ENCODE measurements at regions not wholly inside any gene's neighbourhood (a gene's known extent, or its start where the extent isn't known, plus 50 kb on each side); places are given as distances from the start of the nearest gene placed in this dataset.

DNA sequence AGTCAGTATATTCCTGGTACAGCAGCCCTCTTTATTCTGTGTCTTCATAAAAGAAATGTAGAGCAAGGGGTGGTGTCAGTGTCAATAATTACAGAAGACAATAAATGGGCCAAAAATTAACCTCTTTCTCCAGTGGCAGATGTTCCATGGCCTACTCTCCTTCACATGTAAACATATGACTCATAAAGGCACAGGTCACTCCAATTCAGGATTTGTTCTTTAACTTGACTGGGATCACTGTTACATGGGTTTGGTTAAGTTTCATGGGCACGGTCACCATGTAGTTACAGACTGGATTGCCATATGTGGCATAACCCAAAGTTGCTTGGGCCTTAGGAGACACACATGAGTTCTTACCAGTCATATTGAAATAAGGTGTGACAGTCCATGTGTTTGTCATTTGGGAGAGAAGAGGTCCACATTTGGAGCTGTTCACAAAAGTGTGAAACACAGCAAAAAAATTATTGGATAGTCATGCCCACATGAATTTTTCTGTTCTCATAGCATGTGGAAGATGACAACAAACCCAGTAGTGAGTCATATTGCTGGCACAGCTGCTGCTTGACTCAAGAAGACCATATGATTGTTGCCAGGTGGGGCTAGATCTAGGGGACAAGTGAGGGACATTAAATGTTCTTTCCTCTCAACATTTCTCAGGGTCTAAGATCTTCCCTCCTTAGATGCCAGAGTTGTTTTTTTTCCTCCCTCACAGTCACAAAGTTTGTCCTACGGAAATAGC lies 68.1 kb upstream of the HTR2A start:
- no peak for DNase-seq
- peaks cover 2 to 18% of the 10 kb centered on the region in 2 donors for H3K27me3 Mint-ChIP-seq
- H3K36me3 Mint-ChIP-seq: no peaks in the 10 kb centered on the region
- H3K4me1 Mint-ChIP-seq: no peaks in the 10 kb centered on the region
- H3K4me3 ChIP-seq (ENCODE audit: low read length): no peak overlapping the region
- no peaks in the 10 kb centered on the region for H3K9me3 Mint-ChIP-seq
- POLR2A ChIA-PET: no interaction called here
- no peaks in the 10 kb centered on the region for H3K4me1 ChIP-seq (ENCODE audit: insufficient read depth, low read length)
- CTCF ChIA-PET: no interaction called here
- no peaks in the 10 kb centered on the region for H3K9me3 ChIP-seq (ENCODE audit: low read length)
- H3K27ac ChIP-seq (ENCODE audit: low read depth, low read length): no peak overlapping the region
- no peak overlapping the region for H3K27ac Mint-ChIP-seq
- no peaks in the 10 kb centered on the region for H3K36me3 ChIP-seq (ENCODE audit: insufficient read depth, low read length)
- H3K27me3 ChIP-seq (ENCODE audit: insufficient read depth, low read length, poor library complexity, severe bottlenecking): no peaks in the 10 kb centered on the region
- no peak overlapping the region for H3K4me3 Mint-ChIP-seq

- POLR2A ChIA-PET: no interaction called here
- Histone ChIP-seq H3K27ac (ENCODE audit: low read depth, low read length) (no peak overlapping the region), H3K9me3 (ENCODE audit: low read length) (no peaks in the 10 kb centered on the region), H3K27me3 (ENCODE audit: insufficient read depth, low read length, poor library complexity, severe bottlenecking) (no peaks in the 10 kb centered on the region), H3K4me3 (ENCODE audit: low read length) (no peak overlapping the region), H3K4me1 (ENCODE audit: insufficient read depth, low read length) (no peaks in the 10 kb centered on the region), H3K36me3 (ENCODE audit: insufficient read depth, low read length) (no peaks in the 10 kb centered on the region)
- CTCF ChIA-PET: no interaction called here
- DNase-seq: no peak
- no peaks in the 10 kb centered on the region for H3K36me3 Mint-ChIP-seq
- no peaks in the 10 kb centered on the region for H3K9me3 Mint-ChIP-seq
- no peaks in the 10 kb centered on the region for H3K4me1 Mint-ChIP-seq
- peaks cover 2 to 15% of the 10 kb centered on the region in 2 donors for H3K27me3 Mint-ChIP-seq
- H3K4me3 Mint-ChIP-seq: peak overlapping the region in 1 of 7 donors; percentile 79
- H3K27ac Mint-ChIP-seq: no peak overlapping the region
These were observed 67.1 kb upstream of the HTR2A start for GRCh38 chr13:46963904-46964303.

DNA sequence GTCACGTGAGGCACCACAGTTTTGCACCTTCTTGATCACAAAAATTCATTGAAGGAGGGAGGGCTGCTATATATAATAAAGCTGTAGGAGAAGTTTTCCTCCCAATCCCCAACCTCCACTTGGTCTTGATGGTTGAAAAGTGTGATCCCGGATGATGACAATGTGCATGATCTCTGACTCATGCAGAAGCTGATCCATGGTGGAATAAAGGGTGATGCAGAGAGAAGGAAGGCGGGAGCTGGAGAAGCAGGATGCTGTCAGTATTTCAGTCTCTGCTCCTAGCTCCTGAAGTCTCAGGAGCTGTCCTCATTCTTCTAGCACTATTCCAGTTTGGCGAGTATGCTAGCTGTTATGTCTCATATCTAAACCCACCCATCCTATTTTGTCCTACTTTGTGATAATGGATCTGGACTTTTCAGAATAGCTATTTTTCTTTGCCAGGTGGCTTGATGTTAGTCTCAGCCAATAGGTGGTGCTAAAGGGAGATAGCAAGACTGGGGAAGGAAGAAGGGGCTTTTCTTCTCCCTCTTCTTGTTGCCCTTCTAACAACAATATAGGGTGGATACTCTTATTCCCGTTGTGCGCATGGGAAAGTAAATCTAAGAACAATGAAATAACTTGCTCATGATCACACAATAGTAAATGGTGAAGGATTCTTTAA lies 65.6 kb upstream of the HTR2A start:
- ChIA-PET POLR2A (no interaction called here), CTCF (no interaction called here)
- Histone ChIP-seq H3K4me3 (ENCODE audit: low read length) (no peak overlapping the region), H3K9me3 (ENCODE audit: low read length) (no peaks in the 10 kb centered on the region), H3K36me3 (ENCODE audit: insufficient read depth, low read length) (no peaks in the 10 kb centered on the region), H3K27me3 (ENCODE audit: insufficient read depth, low read length, poor library complexity, severe bottlenecking) (no peaks in the 10 kb centered on the region), H3K27ac (ENCODE audit: low read depth, low read length) (no peak overlapping the region), H3K4me1 (ENCODE audit: insufficient read depth, low read length) (no peaks in the 10 kb centered on the region)
- no peaks in the 10 kb centered on the region for H3K36me3 Mint-ChIP-seq
- H3K4me1 Mint-ChIP-seq: no peaks in the 10 kb centered on the region
- DNase-seq: no peak
- peaks cover 2 to 15% of the 10 kb centered on the region in 2 donors for H3K27me3 Mint-ChIP-seq
- no peak overlapping the region for H3K4me3 Mint-ChIP-seq
- H3K27ac Mint-ChIP-seq: no peak overlapping the region
- no peaks in the 10 kb centered on the region for H3K9me3 Mint-ChIP-seq

GRCh38 chr13:46961719-46962118 lies 64.9 kb upstream of the HTR2A start:
- ChIA-PET POLR2A (no interaction called here), CTCF (no interaction called here)
- Mint-ChIP-seq H3K27me3 (peaks cover 2 to 8% of the 10 kb centered on the region in 2 donors), H3K4me1 (no peaks in the 10 kb centered on the region), H3K36me3 (no peaks in the 10 kb centered on the region), H3K4me3 (no peak overlapping the region), H3K27ac (no peak overlapping the region), H3K9me3 (no peaks in the 10 kb centered on the region)
- no peaks in the 10 kb centered on the region for H3K4me1 ChIP-seq (ENCODE audit: insufficient read depth, low read length)
- H3K36me3 ChIP-seq (ENCODE audit: insufficient read depth, low read length): no peaks in the 10 kb centered on the region
- no peak for DNase-seq
- no peaks in the 10 kb centered on the region for H3K9me3 ChIP-seq (ENCODE audit: low read length)
- H3K4me3 ChIP-seq (ENCODE audit: low read length): no peak overlapping the region
- H3K27ac ChIP-seq (ENCODE audit: low read depth, low read length): no peak overlapping the region
- H3K27me3 ChIP-seq (ENCODE audit: insufficient read depth, low read length, poor library complexity, severe bottlenecking): no peaks in the 10 kb centered on the region

DNA sequence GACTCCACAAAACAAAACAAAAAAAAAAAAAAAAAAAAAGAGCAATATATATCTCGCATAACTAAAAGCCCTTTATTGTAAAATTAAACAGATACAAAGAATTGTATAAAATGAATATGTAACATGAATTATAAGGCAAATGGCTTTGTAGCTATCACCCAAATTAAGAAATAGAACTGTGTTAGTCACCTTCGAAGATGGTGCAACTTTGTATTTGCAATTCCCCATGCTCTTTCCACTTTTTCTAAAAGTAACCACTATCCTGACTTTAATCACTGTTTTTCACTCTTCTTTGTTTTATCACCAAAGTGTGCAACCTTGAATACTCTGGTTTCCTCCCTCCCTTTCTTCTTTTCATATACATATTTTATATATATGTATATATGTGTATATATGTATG lies 57.1 kb upstream of the HTR2A start:
- Mint-ChIP-seq H3K36me3 (no peaks in the 10 kb centered on the region), H3K4me3 (no peak overlapping the region), H3K4me1 (peaks cover 0 to 1% (median 0%) of the 10 kb centered on the region in 3 donors), H3K27ac (no peak overlapping the region), H3K27me3 (peaks cover 2 to 3% of the 10 kb centered on the region in 2 donors), H3K9me3 (no peaks in the 10 kb centered on the region)
- DNase-seq: no peak
- H3K9me3 ChIP-seq (ENCODE audit: low read length): no peaks in the 10 kb centered on the region
- ChIA-PET CTCF (no interaction called here), POLR2A (no interaction called here)
- no peaks in the 10 kb centered on the region for H3K27me3 ChIP-seq (ENCODE audit: insufficient read depth, low read length, poor library complexity, severe bottlenecking)
- H3K36me3 ChIP-seq (ENCODE audit: insufficient read depth, low read length): no peaks in the 10 kb centered on the region
- no peak overlapping the region for H3K27ac ChIP-seq (ENCODE audit: low read depth, low read length)
- no peak overlapping the region for H3K4me3 ChIP-seq (ENCODE audit: low read length)
- H3K4me1 ChIP-seq (ENCODE audit: insufficient read depth, low read length): no peaks in the 10 kb centered on the region

- Mint-ChIP-seq H3K4me3 (no peak overlapping the region), H3K9me3 (no peaks in the 10 kb centered on the region), H3K27ac (no peak overlapping the region), H3K27me3 (peaks cover 2 to 3% of the 10 kb centered on the region in 2 donors), H3K4me1 (peaks cover 0 to 1% (median 0%) of the 10 kb centered on the region in 3 donors), H3K36me3 (no peaks in the 10 kb centered on the region)
- CTCF ChIA-PET: no interaction called here
- no peak for DNase-seq
- H3K27me3 ChIP-seq (ENCODE audit: insufficient read depth, low read length, poor library complexity, severe bottlenecking): no peaks in the 10 kb centered on the region
- no peak overlapping the region for H3K4me3 ChIP-seq (ENCODE audit: low read length)
- H3K9me3 ChIP-seq (ENCODE audit: low read length): no peaks in the 10 kb centered on the region
- POLR2A ChIA-PET: no interaction called here
- H3K4me1 ChIP-seq (ENCODE audit: insufficient read depth, low read length): no peaks in the 10 kb centered on the region
- H3K36me3 ChIP-seq (ENCODE audit: insufficient read depth, low read length): no peaks in the 10 kb centered on the region
- H3K27ac ChIP-seq (ENCODE audit: low read depth, low read length): no peak overlapping the region
These were observed 56.5 kb upstream of the HTR2A start for GRCh38 chr13:46953331-46953730.

DNA sequence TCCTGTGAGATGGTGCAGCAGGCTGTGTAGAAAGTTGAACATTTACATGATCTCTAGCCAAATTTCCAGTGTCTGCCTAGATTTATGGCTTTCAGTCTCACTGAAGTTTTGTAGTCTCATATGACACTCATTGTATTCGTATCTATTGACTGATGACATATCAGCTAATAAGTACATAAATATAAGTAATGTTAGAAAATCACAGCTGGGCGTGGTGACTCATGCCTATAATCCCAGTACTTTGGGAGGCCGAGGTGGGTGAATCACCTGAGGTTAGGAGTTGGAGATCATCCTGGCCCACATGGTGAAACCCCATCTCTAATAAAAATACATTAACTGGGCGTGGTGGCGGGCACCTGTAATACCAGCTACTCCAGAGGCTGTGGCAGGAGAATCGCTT lies 54.7 kb upstream of the HTR2A start:
- Histone ChIP-seq H3K4me3 (ENCODE audit: low read length) (no peak overlapping the region), H3K36me3 (ENCODE audit: insufficient read depth, low read length) (no peaks in the 10 kb centered on the region), H3K27me3 (ENCODE audit: insufficient read depth, low read length, poor library complexity, severe bottlenecking) (no peaks in the 10 kb centered on the region), H3K9me3 (ENCODE audit: low read length) (no peaks in the 10 kb centered on the region), H3K4me1 (ENCODE audit: insufficient read depth, low read length) (no peaks in the 10 kb centered on the region), H3K27ac (ENCODE audit: low read depth, low read length) (no peak overlapping the region)
- no peaks in the 10 kb centered on the region for H3K36me3 Mint-ChIP-seq
- no peaks in the 10 kb centered on the region for H3K9me3 Mint-ChIP-seq
- CTCF ChIA-PET: no interaction called here
- POLR2A ChIA-PET: no interaction called here
- DNase-seq: no peak
- H3K27me3 Mint-ChIP-seq: peaks cover 2 to 3% of the 10 kb centered on the region in 2 donors
- H3K4me3 Mint-ChIP-seq: no peak overlapping the region
- peaks cover 0 to 1% (median 0%) of the 10 kb centered on the region in 3 donors for H3K4me1 Mint-ChIP-seq
- no peak overlapping the region for H3K27ac Mint-ChIP-seq

DNA sequence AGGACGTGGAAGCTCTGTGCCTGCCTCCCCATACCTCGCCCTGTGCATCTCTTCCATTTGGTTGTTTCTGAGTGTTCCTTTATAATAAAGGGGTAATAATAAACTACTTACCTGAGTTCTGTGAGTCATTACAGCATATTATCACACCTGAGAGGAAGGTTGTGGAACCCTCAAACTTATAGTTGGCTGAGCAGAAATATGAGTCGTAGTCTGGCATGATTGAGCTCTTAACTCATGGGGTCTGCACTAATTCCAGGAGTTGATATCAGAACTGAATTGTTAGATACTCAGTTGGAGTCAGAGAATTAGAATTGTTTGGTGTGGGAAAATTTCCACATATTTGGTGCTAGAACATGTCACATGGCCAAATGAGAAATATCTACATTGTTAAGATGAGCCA lies 52.4 kb upstream of the HTR2A start:
- no peak for DNase-seq
- ChIA-PET CTCF (no interaction called here), POLR2A (no interaction called here)
- H3K4me1 Mint-ChIP-seq: peaks cover 0 to 1% (median 0%) of the 10 kb centered on the region in 3 donors
- H3K36me3 Mint-ChIP-seq: no peaks in the 10 kb centered on the region
- H3K4me3 Mint-ChIP-seq: no peak overlapping the region
- H3K9me3 ChIP-seq (ENCODE audit: low read length): no peaks in the 10 kb centered on the region
- peaks cover under 1 to 5% (median 4%) of the 10 kb centered on the region in 5 donors for H3K9me3 Mint-ChIP-seq
- H3K27me3 Mint-ChIP-seq: peaks cover 2 to 3% of the 10 kb centered on the region in 2 donors
- H3K36me3 ChIP-seq (ENCODE audit: insufficient read depth, low read length): no peaks in the 10 kb centered on the region
- no peaks in the 10 kb centered on the region for H3K4me1 ChIP-seq (ENCODE audit: insufficient read depth, low read length)
- no peak overlapping the region for H3K27ac ChIP-seq (ENCODE audit: low read depth, low read length)
- H3K27me3 ChIP-seq (ENCODE audit: insufficient read depth, low read length, poor library complexity, severe bottlenecking): no peaks in the 10 kb centered on the region
- H3K4me3 ChIP-seq (ENCODE audit: low read length): no peak overlapping the region
- no peak overlapping the region for H3K27ac Mint-ChIP-seq

Data from CD8-positive, alpha-beta memory T cell (primary cell).